GM21526 (cell line): ENCODE measurements at regions not wholly inside any gene's neighbourhood (a gene's known extent, or its start where the extent isn't known, plus 50 kb on each side); places are given as distances from the start of the nearest gene placed in this dataset.

ENCODE experiments used
- ATAC-seq: cut with Tn5 transposase; IDR thresholded peaks from one replicate; pipeline ENCODE4 v1.9.1; 2021; ENCODE audit warnings: moderate library complexity; ENCODE audit not compliant: unreplicated experiment, low FRiP score

GRCh38 chr3:182473191-182473710 is 320.1 kb upstream of the ATP11B start:
- ATAC-seq, result no peak

- no peak for ATAC-seq
These were observed 314.9 kb upstream of the ATP11B start for GRCh38 chr3:182478369-182478768.

- ATAC-seq, result no peak
These were observed 313.6 kb upstream of the ATP11B start for GRCh38 chr3:182479419-182480336.

- ATAC-seq, result no peak
These were observed 310.6 kb upstream of the ATP11B start for GRCh38 chr3:182482705-182483104.

GRCh38 chr3:182484682-182485081 is 308.6 kb upstream of the ATP11B start:
- ATAC-seq, result no peak

GRCh38 chr3:182485301-182485700 is 308.0 kb upstream of the ATP11B start:
- no peak for ATAC-seq

GRCh38 chr3:182486463-182486862 is 306.8 kb upstream of the ATP11B start:
- no peak for ATAC-seq

GRCh38 chr3:182487143-182487542 is 306.2 kb upstream of the ATP11B start:
- no peak for ATAC-seq

- ATAC-seq, result no peak
These were observed 305.7 kb upstream of the ATP11B start for GRCh38 chr3:182487611-182488010.

GRCh38 chr3:182490596-182491491 is 302.5 kb upstream of the ATP11B start:
- ATAC-seq, result no peak

GRCh38 chr3:182491577-182491976 is 301.7 kb upstream of the ATP11B start:
- no peak for ATAC-seq

GRCh38 chr3:182492536-182492935 is 300.8 kb upstream of the ATP11B start:
- ATAC-seq, result no peak

- no peak for ATAC-seq
These were observed 293.0 kb upstream of the ATP11B start for GRCh38 chr3:182500289-182500688.

GRCh38 chr3:182501856-182502255 is 291.4 kb upstream of the ATP11B start:
- no peak for ATAC-seq

- ATAC-seq, result no peak
These were observed 289.9 kb upstream of the ATP11B start for GRCh38 chr3:182503401-182503800.

- no peak for ATAC-seq
These were observed 284.2 kb upstream of the ATP11B start for GRCh38 chr3:182508919-182509711.

GRCh38 chr3:182509844-182510460 is 283.4 kb upstream of the ATP11B start:
- no peak for ATAC-seq

- no peak for ATAC-seq
These were observed 278.9 kb upstream of the ATP11B start for GRCh38 chr3:182514236-182514964.

- no peak for ATAC-seq
These were observed 276.5 kb upstream of the ATP11B start for GRCh38 chr3:182516597-182517336.
